LHCN-M2 (cell line): ENCODE measurements at regions not wholly inside any gene's neighbourhood (a gene's known extent, or its start where the extent isn't known, plus 50 kb on each side); places are given as distances from the start of the nearest gene placed in this dataset.
"Not testable (repeated sequence)": the region's sequence is repeated elsewhere in the genome, so short reads cannot be mapped to it uniquely, and the experiment has no call there.

Source experiments
- DNase-seq: peaks from one replicate; pipeline ENCODE4 v3.0.0-alpha.2; 2012; ENCODE audit warnings: low read depth

- no peak for DNase-seq
These were observed 449.2 kb upstream of the SLC10A2 start for GRCh38 chr13:103515410-103515809.

- no peak for DNase-seq
These were observed 448.4 kb upstream of the SLC10A2 start for GRCh38 chr13:103514619-103515018.

GRCh38 chr13:103514188-103514587 lies 448.0 kb upstream of the SLC10A2 start:
- no peak for DNase-seq

GRCh38 chr13:103510007-103510535 lies 443.9 kb upstream of the SLC10A2 start:
- no peak for DNase-seq

GRCh38 chr13:103497404-103497803 lies 431.2 kb upstream of the SLC10A2 start:
- no peak for DNase-seq

- DNase-seq, result no peak
These were observed 421.6 kb upstream of the SLC10A2 start for GRCh38 chr13:103487841-103488240.

GRCh38 chr13:103473081-103473480 lies 406.9 kb upstream of the SLC10A2 start:
- DNase-seq, result no peak

GRCh38 chr13:103471896-103472295 lies 405.7 kb upstream of the SLC10A2 start:
- DNase-seq, result no peak

- no peak for DNase-seq
These were observed 403.6 kb upstream of the SLC10A2 start for GRCh38 chr13:103469771-103470170.

GRCh38 chr13:103466761-103467160 lies 400.5 kb upstream of the SLC10A2 start:
- no peak for DNase-seq

- not testable (repeated sequence) for DNase-seq
These were observed 394.0 kb upstream of the SLC10A2 start for GRCh38 chr13:103460246-103460645.

GRCh38 chr13:103457050-103457449 lies 390.8 kb upstream of the SLC10A2 start:
- DNase-seq, result not testable (repeated sequence)

- DNase-seq, result no peak
These were observed 385.4 kb upstream of the SLC10A2 start for GRCh38 chr13:103451656-103452055.

GRCh38 chr13:103443604-103444003 lies 377.4 kb upstream of the SLC10A2 start:
- DNase-seq, result no peak

- no peak for DNase-seq
These were observed 371.4 kb upstream of the SLC10A2 start for GRCh38 chr13:103437651-103438050.

- DNase-seq, result no peak
These were observed 369.9 kb upstream of the SLC10A2 start for GRCh38 chr13:103436057-103436654.

GRCh38 chr13:103431856-103432255 lies 365.6 kb upstream of the SLC10A2 start:
- no peak for DNase-seq

GRCh38 chr13:103430368-103430767 lies 364.2 kb upstream of the SLC10A2 start:
- DNase-seq, result no peak

GRCh38 chr13:103410002-103410401 lies 343.8 kb upstream of the SLC10A2 start:
- DNase-seq, result no peak

GRCh38 chr13:103406967-103407366 lies 340.8 kb upstream of the SLC10A2 start:
- DNase-seq, result no peak

GRCh38 chr13:103405297-103405696 lies 339.1 kb upstream of the SLC10A2 start:
- no peak for DNase-seq

- no peak for DNase-seq
These were observed 337.6 kb upstream of the SLC10A2 start for GRCh38 chr13:103403814-103404213.

GRCh38 chr13:103403148-103403740 lies 337.0 kb upstream of the SLC10A2 start:
- DNase-seq, result no peak
